NCI-H146 (cell line): ENCODE measurements at regions not wholly inside any gene's neighbourhood (a gene's known extent, or its start where the extent isn't known, plus 50 kb on each side); places are given as distances from the start of the nearest gene placed in this dataset.
"Not testable (repeated sequence)": the region's sequence is repeated elsewhere in the genome, so short reads cannot be mapped to it uniquely, and the experiment has no call there.

Experiments
- DNase-seq: peaks from one replicate; lab custom pipeline; 2025; lab: John Stamatoyannopoulos, UW

- DNase-seq: no peak
Measured at GRCh38 chr5:12745537-12745936, 841.3 kb upstream of the CTNND2 start.

DNA sequence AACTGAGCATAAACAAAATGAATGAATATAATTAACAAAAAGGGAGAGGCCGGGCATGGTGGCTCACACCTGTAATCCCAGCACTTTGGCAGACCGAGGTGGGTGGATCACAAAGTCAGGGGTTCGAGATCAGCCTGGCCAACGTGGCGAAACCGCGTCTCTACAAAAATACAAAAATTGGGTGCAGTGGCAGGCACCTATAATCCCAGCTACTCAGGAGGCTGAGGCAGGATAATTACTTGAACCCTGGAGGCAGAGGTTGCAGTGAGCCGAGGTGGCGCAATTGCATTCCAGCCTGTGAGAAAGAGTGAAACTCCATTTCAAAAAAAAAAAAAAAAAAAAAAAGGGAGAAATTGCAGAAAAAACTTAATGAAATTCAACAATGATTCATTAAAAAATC lies 839.3 kb upstream of the CTNND2 start:
- no peak for DNase-seq

DNA sequence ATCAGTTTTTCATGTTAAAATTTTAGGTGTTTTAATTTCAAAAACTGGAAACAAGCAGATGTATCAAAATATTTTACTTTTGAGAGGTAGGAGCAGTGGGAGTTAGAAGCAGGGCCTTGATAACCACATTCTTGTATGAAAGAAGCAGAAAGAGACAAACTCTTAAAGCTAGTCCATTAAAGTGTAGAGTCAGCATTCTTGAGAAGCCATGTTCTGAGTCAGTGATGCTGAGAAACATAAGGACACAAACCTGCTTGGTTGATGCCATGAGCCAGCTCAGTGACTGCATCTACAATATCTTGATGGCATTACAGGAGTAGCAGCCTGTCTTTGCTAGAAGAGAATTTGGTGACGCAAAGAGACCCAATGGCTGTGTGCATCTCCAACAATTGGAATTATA lies 826.1 kb upstream of the CTNND2 start:
- DNase-seq: no peak

DNA sequence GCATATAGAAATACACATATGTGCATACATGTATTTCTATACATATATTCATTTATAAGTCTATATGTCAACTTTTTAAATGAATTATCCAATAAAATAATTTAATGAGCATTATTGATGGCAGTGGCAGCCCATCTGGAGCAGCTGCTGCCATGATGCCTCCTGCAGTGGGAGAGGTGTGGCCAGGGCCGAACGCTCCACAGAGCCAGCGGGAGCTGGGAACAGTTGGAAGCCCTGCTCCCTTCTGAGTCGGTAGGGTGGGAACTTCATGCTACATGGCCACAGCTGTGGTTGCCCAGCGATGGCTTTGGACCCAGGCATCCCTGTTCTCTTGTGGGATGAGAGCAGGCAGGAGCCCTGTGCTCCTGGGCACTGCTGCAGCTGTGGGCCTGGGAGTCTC lies 812.4 kb upstream of the CTNND2 start:
- no peak for DNase-seq

- no peak for DNase-seq
Measured at GRCh38 chr5:12707560-12707959, 803.3 kb upstream of the CTNND2 start.

DNA sequence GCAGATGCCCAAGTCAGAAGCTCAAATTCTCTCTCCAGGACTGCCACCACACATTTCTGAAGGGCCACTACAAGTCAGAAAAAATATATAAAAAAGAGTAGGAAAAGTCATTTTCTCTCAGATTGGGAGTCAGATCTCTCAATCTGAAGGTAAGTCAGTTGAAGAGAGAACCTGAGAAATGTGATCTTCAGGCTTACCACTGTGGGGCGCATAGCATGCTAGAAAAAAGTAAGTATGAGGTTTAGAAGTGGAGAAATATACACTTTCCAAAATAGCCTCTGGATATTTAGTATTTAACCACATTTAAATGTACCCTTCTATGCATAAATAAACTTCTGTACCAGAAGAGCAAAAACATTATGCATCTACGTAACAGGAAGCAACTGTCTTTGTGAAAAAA lies 800.7 kb upstream of the CTNND2 start:
- DNase-seq: peak; percentile 0

DNA sequence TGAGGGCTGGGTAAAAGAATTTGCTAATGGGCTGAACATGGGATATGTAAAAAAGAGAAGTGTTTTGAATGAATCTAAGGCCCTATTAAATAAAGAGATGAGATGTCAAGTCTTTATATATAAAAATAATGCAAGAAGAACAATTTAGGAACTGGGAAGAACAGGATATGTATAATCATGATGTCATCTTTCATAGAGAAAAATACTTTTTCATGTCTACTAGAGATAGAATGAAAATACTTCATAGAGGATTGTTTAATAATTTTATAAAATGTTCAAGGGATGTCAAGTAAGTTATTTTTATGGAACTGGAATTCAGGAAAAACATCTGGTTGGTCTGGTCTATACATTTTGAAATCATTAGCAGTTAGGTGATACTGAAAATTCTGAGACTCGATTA lies 799.0 kb upstream of the CTNND2 start:
- DNase-seq: no peak

GRCh38 chr5:12695651-12696050 lies 791.4 kb upstream of the CTNND2 start:
- DNase-seq: no peak

GRCh38 chr5:12691330-12691729 lies 787.1 kb upstream of the CTNND2 start:
- DNase-seq: no peak

GRCh38 chr5:12690361-12690760 lies 786.1 kb upstream of the CTNND2 start:
- DNase-seq: no peak

- DNase-seq: no peak
Measured at GRCh38 chr5:12683249-12683648, 779.0 kb upstream of the CTNND2 start.

DNA sequence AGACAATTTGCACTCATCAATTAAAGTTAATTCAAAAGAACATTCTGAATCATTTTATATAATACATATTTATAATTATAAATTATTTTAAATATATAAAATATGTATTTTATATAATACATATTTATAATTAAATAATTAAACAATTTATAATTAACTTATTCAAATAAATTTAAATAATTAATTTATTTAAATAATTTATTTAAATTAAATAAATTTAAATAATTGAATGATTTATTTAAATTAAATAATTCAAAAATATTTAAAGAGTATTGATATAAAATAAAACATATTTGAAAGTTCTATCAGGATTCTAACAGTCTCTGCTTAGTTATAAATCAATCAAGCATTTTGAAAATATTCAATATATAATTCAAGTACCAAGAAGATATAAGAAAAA lies 775.5 kb upstream of the CTNND2 start:
- no peak for DNase-seq

- DNase-seq: no peak
Measured at GRCh38 chr5:12675959-12676358, 771.7 kb upstream of the CTNND2 start.

DNA sequence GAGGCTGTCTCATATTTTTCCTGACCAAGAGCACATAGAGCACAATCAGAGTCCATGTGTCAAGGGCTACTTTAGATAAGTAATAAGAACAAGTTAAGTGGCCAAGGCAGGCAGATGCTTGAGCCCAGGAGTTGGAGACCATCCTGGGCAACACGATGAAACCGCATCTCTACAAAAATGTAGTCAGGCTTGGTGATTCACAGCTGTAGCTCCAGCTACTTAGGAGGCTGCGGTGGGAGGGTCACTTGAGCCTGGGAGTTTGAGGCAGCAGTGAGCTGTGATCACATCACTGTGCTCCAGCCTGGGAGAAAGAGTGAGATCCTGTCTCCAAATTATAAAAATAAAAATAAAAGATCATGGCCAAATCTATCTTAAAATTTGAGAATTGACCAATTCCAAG lies 767.9 kb upstream of the CTNND2 start:
- no peak for DNase-seq

GRCh38 chr5:12669326-12669725 lies 765.1 kb upstream of the CTNND2 start:
- no peak for DNase-seq

- DNase-seq: no peak
Measured at GRCh38 chr5:12668564-12668963, 764.3 kb upstream of the CTNND2 start.

GRCh38 chr5:12667818-12668217 lies 763.6 kb upstream of the CTNND2 start:
- not testable (repeated sequence) for DNase-seq

DNA sequence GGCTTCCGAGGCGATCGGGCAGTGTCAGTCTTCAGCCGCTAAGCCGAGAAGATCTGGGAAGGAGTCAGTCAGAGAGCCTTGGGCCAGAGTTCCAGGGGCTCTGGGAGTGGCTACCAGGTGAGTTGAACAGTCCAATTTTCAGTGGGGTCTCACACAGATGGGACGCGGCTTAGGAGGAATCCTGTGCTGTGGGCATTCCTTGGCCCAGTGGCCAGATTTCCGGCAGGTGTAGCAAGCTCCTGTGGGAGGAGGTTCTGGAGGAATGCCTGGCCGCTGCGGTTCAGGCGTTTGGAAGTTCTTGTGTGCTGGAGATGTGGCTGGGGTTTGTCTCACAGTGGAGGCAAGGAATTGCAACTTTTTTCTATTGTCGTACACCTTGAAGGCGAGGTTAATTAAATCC lies 761.5 kb upstream of the CTNND2 start:
- not testable (repeated sequence) for DNase-seq

DNA sequence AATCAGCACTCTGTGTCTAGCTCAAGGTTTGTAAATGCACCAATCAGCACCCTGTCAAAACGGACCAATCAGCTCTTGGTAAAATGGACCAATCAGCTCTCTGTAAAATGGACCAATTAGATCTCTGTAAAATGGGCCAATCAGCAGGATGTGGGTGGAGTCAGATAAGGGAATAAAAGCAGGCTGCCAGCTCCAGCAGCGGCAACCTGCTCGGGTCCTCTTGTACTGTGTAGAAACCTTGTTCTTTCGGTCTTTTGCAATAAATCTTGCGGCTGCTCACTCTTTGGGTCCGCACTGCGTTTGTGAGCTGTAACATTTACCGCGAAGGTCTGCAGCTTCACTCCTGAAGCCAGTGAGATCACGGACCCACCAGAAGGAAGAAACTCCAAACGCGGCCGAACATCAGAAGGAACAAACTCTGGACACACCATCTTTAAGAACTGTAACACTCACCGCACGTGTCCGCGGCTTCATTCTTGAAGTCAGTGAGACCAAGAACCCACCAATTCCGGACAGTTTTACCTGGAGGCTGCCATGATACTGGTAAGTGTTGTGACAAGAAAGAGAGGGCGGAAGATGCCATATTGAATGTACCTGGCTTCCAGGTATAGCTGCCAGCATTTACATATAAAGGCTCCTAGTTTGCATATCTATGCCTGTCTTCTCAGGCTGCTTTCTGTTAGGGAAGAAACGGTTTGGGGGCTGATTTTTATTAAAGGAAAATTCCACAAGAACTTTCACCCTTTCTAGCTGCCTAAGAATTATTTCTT lies 758.5 kb upstream of the CTNND2 start:
- DNase-seq: no peak

DNA sequence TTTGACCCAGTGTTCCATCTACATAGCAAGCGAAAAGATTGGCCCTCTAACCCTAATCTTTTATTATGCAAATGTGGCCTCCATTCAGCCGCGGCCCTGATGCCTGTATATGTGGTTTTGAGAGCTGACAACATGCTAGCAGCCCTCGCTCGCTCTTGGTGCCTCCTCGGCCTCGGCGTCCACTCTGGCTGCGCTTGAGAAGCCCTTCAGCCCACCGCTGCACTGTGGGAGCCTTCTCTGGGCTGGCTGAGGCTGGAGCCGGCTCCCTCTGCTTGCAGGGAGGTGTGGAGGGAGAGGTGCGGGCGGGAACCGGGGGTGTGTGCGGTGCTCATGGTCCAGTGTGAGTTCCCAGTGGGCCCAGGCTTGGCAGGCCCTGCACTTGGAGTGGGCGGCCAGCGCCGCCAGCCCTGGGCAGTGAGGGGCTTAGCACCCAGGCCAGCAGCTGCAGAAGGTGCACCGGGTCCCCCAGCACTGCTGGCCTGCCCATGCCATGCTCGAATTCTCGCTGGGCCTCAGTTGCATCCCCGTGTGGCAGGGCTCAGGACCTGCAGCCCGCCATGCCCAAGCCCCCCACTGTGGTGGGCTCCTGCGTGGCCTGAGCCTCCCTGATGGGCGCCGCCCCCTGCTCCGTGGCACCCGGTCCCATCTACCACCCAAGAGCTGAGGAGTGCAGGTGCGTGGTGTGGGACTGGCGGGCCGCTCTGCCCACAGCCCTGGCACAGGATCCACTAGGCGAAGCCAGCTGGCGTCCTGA lies 757.5 kb upstream of the CTNND2 start:
- no peak for DNase-seq

DNA sequence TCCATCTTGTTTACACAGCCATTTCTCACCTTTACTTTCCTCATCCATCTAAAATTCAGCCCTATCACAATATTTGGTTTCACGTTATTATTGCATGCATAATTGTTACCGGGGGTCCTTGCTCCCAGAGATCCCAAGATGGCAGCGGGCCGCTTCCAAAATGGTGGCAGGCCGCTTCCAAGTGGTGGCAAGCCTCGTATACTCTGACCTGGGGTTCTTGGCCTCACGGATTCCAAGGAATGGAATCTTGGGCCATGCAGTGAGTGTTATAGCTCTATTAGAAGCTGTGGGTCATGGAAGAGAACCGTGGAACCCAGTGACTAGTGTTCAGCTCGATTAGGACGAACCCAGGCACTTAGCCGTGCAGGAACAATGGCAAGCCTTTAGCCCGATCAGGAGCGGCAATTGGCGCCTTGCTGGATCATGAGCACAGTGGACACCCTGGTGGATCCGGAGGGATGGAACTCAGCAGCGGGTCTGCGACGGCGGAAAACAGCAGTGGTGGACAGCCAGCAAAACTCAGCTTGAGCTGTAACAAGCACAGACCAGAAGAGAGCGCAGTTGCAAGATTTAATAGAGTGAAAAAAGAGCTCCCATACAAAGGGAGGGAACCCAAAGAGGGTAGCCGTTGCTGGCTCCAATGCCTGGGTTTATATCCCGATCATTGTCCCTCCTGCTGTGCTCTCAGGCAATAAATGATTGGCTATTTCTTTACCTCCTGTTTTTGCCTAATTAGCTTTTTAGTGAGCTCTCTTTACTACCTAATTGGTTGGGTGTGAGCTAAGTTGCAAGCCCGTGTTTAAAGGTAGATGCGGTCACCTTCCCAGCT lies 756.2 kb upstream of the CTNND2 start:
- peak; percentile 83 for DNase-seq

DNA sequence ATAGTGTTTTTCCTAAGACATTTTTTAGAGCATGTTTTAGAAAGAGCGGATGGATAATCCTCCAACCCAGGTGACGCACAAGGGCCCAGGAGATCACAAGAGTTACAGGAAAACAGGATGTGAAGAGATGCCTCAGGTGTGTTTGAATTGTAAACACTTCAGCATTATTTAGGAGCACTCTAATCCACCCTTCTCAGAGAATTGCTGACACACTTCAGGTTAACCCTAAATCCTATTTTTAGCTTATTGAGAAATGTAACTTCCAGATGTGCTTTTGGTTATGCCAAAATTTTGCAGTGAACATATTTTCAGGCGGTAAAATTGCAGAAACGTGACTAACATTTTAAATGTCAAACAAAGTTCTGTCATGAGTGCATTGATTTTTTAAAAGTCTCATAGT lies 755.4 kb upstream of the CTNND2 start:
- DNase-seq: peak; percentile 3
